ENCODE measurements at regions not wholly inside any gene's neighbourhood (a gene's known extent, or its start where the extent isn't known, plus 50 kb on each side); places are given as distances from the start of the nearest gene placed in this dataset.

DNA sequence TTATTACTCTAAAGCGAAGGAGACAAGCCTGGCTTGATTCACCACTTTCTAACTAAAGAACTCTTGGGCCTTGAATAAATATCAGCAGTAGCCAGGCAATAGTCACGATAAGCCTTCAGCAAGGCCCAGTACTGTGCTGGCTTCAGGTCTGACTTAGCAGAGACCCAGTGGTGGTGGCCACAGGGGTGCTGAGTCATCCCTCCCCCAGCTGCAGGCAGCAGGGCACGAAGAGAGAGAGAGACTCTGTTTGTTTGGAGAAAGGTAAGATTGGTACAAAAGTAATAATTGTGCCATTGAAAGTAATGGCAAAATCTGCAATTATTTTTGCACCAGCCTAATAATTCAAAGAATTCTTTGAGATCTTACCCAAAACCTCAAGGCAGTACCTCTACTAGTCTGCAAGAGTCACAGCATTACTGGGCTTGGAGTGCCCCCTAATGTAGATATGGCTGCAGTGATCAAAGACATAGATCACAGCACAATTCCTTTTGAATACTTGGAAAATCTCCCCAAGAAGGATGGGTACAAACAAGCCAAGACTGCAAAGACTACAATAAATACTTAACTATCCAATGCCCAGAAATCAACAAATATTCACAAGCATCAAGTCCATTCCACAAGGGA is 159.5 kb upstream of the USP38 start:
- no peak overlapping the region for H3K4me3 ChIP-seq (ENCODE audit: low read length)

DNA sequence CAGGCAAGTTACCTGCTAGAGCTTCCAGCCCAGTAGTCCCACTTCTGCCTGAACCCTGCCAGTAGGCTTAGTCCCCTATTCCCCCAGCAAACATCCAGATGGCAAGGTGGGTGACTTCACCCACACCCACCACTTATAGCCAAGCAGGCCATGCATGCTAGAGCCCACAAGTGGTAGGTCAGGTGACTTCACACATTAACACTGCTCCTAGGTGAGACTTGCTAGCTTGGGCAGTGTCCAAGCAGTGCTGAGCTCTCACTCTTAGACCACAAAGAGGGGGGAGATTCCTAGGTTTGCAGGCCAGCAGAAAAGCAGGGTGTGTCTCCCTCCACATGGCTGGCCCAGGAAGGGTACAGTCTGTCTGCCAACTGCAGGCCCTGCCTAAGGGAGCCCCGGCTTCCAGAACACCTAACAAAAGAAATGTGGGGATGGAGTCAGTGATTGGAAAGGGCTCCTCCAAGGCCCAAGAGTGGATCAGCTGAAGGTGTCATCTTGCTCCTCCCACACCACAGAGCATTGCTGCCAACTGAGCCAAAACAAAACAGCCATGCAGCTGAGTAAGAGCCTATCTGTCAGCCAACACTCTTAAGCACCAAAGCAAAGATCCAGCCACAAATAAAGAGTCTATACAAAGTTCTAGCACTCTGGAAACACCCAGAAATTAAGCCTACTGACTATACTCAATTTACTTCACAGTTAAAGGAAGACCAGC is 158.1 kb upstream of the USP38 start:
- no peak overlapping the region for H3K4me3 ChIP-seq (ENCODE audit: low read length)
- TF ChIP-seq, protein P1, sequence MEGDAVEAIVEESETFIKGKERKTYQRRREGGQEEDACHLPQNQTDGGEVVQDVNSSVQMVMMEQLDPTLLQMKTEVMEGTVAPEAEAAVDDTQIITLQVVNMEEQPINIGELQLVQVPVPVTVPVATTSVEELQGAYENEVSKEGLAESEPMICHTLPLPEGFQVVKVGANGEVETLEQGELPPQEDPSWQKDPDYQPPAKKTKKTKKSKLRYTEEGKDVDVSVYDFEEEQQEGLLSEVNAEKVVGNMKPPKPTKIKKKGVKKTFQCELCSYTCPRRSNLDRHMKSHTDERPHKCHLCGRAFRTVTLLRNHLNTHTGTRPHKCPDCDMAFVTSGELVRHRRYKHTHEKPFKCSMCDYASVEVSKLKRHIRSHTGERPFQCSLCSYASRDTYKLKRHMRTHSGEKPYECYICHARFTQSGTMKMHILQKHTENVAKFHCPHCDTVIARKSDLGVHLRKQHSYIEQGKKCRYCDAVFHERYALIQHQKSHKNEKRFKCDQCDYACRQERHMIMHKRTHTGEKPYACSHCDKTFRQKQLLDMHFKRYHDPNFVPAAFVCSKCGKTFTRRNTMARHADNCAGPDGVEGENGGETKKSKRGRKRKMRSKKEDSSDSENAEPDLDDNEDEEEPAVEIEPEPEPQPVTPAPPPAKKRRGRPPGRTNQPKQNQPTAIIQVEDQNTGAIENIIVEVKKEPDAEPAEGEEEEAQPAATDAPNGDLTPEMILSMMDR (conservative IDR thresholded peaks at IDR 0.05; ENCODE audit: low read length): no peak
- DNase-seq (ENCODE audit: low read depth): no peak

More for the DNA sequence above, 159.5 kb upstream of the USP38 start:
- TF ChIP-seq, protein P1 (conservative IDR thresholded peaks at IDR 0.05; ENCODE audit: low read length): peak; percentile 54
- peak; percentile 58 for DNase-seq (ENCODE audit: low read depth)

DNA sequence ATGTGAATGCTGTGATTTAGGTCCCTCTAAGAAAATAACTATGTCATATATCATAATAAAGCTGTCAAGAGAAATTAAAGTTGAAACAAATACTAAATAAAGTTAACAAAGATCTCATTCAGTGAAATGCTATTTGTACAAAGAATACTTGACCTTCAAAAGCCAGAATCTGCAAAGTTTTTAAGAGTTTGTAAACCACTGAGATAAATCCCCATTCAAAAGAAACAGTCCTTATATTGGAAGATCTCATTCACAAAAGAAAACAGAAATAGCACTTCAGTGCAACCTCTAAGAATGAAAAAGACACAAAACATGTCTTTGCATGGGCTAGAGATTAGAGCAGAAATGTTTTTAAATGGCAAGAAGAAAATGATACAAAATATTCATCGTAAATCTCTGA is 149.1 kb upstream of the USP38 start:
- TF ChIP-seq, protein P1 (conservative IDR thresholded peaks at IDR 0.05; ENCODE audit: low read length): no peak

DNA sequence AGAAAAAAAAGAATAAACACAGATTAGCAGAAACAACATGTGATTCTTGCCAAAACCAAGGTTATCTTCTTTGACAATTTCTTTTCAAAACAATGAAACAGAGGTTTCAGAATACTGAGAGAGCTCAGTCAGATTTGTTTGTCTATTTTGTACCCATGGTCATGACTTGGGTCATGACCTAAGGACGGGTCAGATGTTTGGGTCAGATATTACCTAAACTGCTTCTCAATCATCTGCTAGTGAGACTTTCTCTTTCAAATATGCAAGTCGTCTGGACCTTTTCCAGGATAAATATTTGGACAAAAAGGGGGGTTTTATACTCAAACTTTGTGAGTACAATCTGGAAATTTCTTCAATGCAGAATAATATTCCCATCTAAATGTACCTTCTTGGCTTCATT is 148.3 kb upstream of the USP38 start:
- TF ChIP-seq, protein P1 (conservative IDR thresholded peaks at IDR 0.05; ENCODE audit: low read length): no peak
- H3K4me3 ChIP-seq (ENCODE audit: low read length): no peak overlapping the region
- no peak for DNase-seq (ENCODE audit: low read depth)

More for the DNA sequence above, 149.1 kb upstream of the USP38 start:
- DNase-seq (ENCODE audit: low read depth): no peak
- H3K4me3 ChIP-seq (ENCODE audit: low read length): no peak overlapping the region

DNA sequence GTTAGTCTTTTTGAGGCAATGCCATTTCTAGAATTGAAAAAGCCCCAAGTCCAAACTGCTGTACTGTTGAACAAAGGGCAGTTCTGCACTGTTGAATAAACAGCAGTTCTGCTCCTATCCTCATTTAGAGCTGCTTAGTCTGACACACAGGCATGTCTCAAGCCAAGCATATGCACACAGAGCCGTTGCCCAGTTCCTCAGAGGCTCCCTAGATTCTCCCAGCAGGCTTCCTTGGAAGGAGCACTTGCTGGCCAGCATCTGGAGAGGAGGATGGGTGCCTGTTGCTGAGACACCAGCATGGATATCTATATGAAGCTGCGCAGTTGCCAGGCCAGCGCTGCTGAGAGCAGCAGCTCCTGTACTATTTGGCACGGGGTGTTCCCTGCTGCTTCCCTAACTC is 138.3 kb upstream of the USP38 start:
- no peak overlapping the region for H3K4me3 ChIP-seq (ENCODE audit: low read length)
- DNase-seq (ENCODE audit: low read depth): no peak
- TF ChIP-seq, protein P1 (conservative IDR thresholded peaks at IDR 0.05; ENCODE audit: low read length): no peak

DNA sequence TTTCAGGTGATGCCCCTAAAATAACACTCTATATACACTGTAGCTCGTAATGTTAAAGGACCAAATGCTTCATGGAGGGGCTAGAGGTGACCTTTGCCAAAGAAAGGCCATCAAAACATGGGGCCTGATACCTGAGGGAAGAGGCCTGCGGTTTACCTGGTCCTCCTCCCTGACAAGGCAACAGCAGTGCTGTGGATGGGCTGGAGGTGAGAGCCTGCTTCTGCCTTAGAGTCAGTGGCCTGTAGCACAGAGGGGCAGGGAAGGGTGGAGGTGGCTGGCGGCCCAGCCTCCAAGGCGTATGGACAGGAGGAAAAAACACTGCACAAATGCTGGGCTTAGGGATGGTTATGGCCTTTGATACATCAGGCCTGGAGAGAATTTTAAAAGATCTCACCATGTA is 137.8 kb upstream of the USP38 start:
- TF ChIP-seq, protein P1 (conservative IDR thresholded peaks at IDR 0.05; ENCODE audit: low read length): no peak
- no peak overlapping the region for H3K4me3 ChIP-seq (ENCODE audit: low read length)
- no peak for DNase-seq (ENCODE audit: low read depth)

DNA sequence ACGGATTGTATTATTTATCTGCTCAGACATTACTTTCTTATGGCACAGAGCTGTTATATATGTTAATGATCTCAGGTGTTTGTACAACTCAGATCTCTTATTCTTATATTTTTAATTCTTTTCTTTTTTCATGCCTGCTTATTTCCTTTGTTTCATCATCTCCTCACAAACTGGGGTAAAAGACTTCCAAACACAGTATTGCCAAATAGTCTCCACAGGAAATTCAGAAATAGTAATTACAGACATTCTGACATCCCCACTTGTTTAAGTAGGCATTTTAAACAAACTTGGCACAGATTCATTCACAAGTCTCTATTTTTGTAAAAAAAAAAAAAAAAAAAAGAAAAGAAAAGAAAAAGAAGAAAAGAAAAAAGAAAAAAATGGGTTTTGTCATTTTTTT is 129.7 kb upstream of the USP38 start:
- no peak overlapping the region for H3K4me3 ChIP-seq (ENCODE audit: low read length)
- TF ChIP-seq, protein P1 (conservative IDR thresholded peaks at IDR 0.05; ENCODE audit: low read length): no peak
- DNase-seq (ENCODE audit: low read depth): no peak
